ENCODE measurements at regions not wholly inside any gene's neighbourhood (a gene's known extent, or its start where the extent isn't known, plus 50 kb on each side); places are given as distances from the start of the nearest gene placed in this dataset.

GRCh38 chr6:92364948-92365541 is 1054.3 kb downstream of the EPHA7 start:
- Mint-ChIP-seq H3K27me3 (ENCODE audit: low read depth) (no peaks in the 10 kb centered on the region), H3K9me3 (no peaks in the 10 kb centered on the region), H3K36me3 (ENCODE audit: low read depth) (no peaks in the 10 kb centered on the region), H3K4me1 (peaks cover 9% of the 10 kb centered on the region), H3K27ac (no peak overlapping the region), H3K4me3 (no peak overlapping the region)
- TF ChIP-seq CTCF (IDR thresholded peaks at IDR 0.05; ENCODE audit: unreplicated experiment in 3 of 3) = no peak

GRCh38 chr6:92363111-92363510 is 1056.2 kb downstream of the EPHA7 start:
- no peak for TF ChIP-seq CTCF (IDR thresholded peaks at IDR 0.05; ENCODE audit: unreplicated experiment in 3 of 3)
- H3K27ac Mint-ChIP-seq = peak overlapping the region in 1 of 3 experiments; percentile 49
- no peak overlapping the region for H3K4me3 Mint-ChIP-seq
- H3K36me3 Mint-ChIP-seq (ENCODE audit: low read depth) = no peaks in the 10 kb centered on the region
- peaks cover 9% of the 10 kb centered on the region for H3K4me1 Mint-ChIP-seq
- H3K9me3 Mint-ChIP-seq = no peaks in the 10 kb centered on the region
- no peaks in the 10 kb centered on the region for H3K27me3 Mint-ChIP-seq (ENCODE audit: low read depth)

- TF ChIP-seq CTCF (IDR thresholded peaks at IDR 0.05; ENCODE audit: unreplicated experiment in 3 of 3) = no peak
- Mint-ChIP-seq H3K9me3 (no peaks in the 10 kb centered on the region), H3K36me3 (ENCODE audit: low read depth) (no peaks in the 10 kb centered on the region), H3K27ac (peak overlapping the region in 1 of 3 experiments; percentile 55), H3K4me1 (peaks cover 9% of the 10 kb centered on the region), H3K4me3 (no peak overlapping the region), H3K27me3 (ENCODE audit: low read depth) (no peaks in the 10 kb centered on the region)
These were observed 1057.0 kb downstream of the EPHA7 start for GRCh38 chr6:92362404-92362803.

- Mint-ChIP-seq H3K36me3 (ENCODE audit: low read depth) (no peaks in the 10 kb centered on the region), H3K27ac (peak overlapping the region in 1 of 3 experiments; percentile 55), H3K4me1 (peaks cover 9% of the 10 kb centered on the region), H3K9me3 (no peaks in the 10 kb centered on the region), H3K27me3 (ENCODE audit: low read depth) (no peaks in the 10 kb centered on the region), H3K4me3 (no peak overlapping the region)
- no peak for TF ChIP-seq CTCF (IDR thresholded peaks at IDR 0.05; ENCODE audit: unreplicated experiment in 3 of 3)
These were observed 1057.4 kb downstream of the EPHA7 start for GRCh38 chr6:92361990-92362389.

GRCh38 chr6:92354270-92354829 is 1065.0 kb downstream of the EPHA7 start:
- no peaks in the 10 kb centered on the region for H3K27me3 Mint-ChIP-seq (ENCODE audit: low read depth)
- no peak overlapping the region for H3K4me3 Mint-ChIP-seq
- TF ChIP-seq CTCF (IDR thresholded peaks at IDR 0.05; ENCODE audit: unreplicated experiment in 3 of 3) = no peak
- no peak overlapping the region for H3K27ac Mint-ChIP-seq
- H3K9me3 Mint-ChIP-seq = no peaks in the 10 kb centered on the region
- no peaks in the 10 kb centered on the region for H3K4me1 Mint-ChIP-seq
- no peaks in the 10 kb centered on the region for H3K36me3 Mint-ChIP-seq (ENCODE audit: low read depth)

- Mint-ChIP-seq H3K4me3 (no peak overlapping the region), H3K27ac (no peak overlapping the region), H3K27me3 (ENCODE audit: low read depth) (no peaks in the 10 kb centered on the region), H3K9me3 (no peaks in the 10 kb centered on the region), H3K36me3 (ENCODE audit: low read depth) (no peaks in the 10 kb centered on the region), H3K4me1 (no peaks in the 10 kb centered on the region)
- no peak for TF ChIP-seq CTCF (IDR thresholded peaks at IDR 0.05; ENCODE audit: unreplicated experiment in 3 of 3)
These were observed 1067.2 kb downstream of the EPHA7 start for GRCh38 chr6:92352130-92352529.

All from nephron (organoid).